ENCODE measurements at regions not wholly inside any gene's neighbourhood (a gene's known extent, or its start where the extent isn't known, plus 50 kb on each side); places are given as distances from the start of the nearest gene placed in this dataset.

DNA sequence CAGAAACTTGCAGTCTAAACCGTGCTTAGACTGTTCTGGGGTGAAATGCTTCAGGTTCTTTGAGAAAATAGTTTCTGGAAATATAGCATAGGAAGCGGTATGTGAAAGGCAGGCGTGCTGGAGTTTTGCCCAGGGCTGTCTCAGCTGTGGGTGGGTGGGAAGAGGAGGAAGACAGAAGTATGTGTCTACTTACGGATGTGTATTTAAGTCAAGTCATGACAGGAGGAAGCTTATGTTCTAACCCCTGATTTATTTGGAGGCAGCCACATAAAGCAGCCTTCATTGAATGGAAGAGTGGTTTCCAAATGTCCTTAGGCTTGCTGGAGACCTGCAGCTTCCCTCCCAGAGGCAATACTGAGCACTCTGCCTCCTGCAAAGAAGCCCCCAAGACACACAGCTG lies 126.8 kb upstream of the ADRA1D start:
- 8% methylated on average over 4 of the region's 4 CpGs for WGBS
- H3K9me3 ChIP-seq, result no peaks in the 10 kb centered on the region
- intact Hi-C loops (cut with DNase I), result no loop called here
- no peaks in the 10 kb centered on the region for H3K4me1 ChIP-seq (replicated peaks)
- H3K36me3 ChIP-seq, result no peaks in the 10 kb centered on the region
- H3K4me3 ChIP-seq, result no peak overlapping the region
- TF ChIP-seq POLR2AphosphoS5 (IDR thresholded peaks at IDR 0.05), result no peak
- no peak for TF ChIP-seq CTCF (IDR thresholded peaks at IDR 0.05)
- no peak for TF ChIP-seq POLR2A (IDR thresholded peaks at IDR 0.05)
- no peak overlapping the region for H3K27ac ChIP-seq
- H3K27me3 ChIP-seq (replicated peaks; ENCODE audit: insufficient read depth), result no peaks in the 10 kb centered on the region
- no peak for DNase-seq (ENCODE audit: low spot score)

- 88% methylated on average over 1 of the region's 1 CpG for WGBS
Observed at GRCh38 chr20:4373454-4373853, 124.4 kb upstream of the ADRA1D start.

GRCh38 chr20:4371623-4372251 lies 122.7 kb upstream of the ADRA1D start:
- no peaks in the 10 kb centered on the region for H3K27me3 ChIP-seq (replicated peaks; ENCODE audit: insufficient read depth)
- TF ChIP-seq CTCF (IDR thresholded peaks at IDR 0.05), result no peak
- TF ChIP-seq POLR2AphosphoS5 (IDR thresholded peaks at IDR 0.05), result no peak
- no peak for TF ChIP-seq POLR2A (IDR thresholded peaks at IDR 0.05)
- 67% methylated on average over 2 of the region's 2 CpGs for WGBS
- DNase-seq (ENCODE audit: low spot score), result no peak
- H3K27ac ChIP-seq, result no peak overlapping the region
- H3K4me3 ChIP-seq, result no peak overlapping the region
- intact Hi-C loops (cut with DNase I), result no loop called here
- no peaks in the 10 kb centered on the region for H3K36me3 ChIP-seq
- no peaks in the 10 kb centered on the region for H3K4me1 ChIP-seq (replicated peaks)
- no peaks in the 10 kb centered on the region for H3K9me3 ChIP-seq

More at GRCh38 chr20:4373454-4373853, 124.4 kb upstream of the ADRA1D start:
- no peak for DNase-seq (ENCODE audit: low spot score)
- Histone ChIP-seq H3K9me3 (no peaks in the 10 kb centered on the region), H3K4me3 (no peak overlapping the region), H3K27ac (no peak overlapping the region), H3K27me3 (replicated peaks; ENCODE audit: insufficient read depth) (no peaks in the 10 kb centered on the region), H3K4me1 (replicated peaks) (no peaks in the 10 kb centered on the region), H3K36me3 (no peaks in the 10 kb centered on the region)
- TF ChIP-seq POLR2AphosphoS5 (IDR thresholded peaks at IDR 0.05) (no peak), POLR2A (IDR thresholded peaks at IDR 0.05) (no peak), CTCF (IDR thresholded peaks at IDR 0.05) (no peak)
- intact Hi-C loops (cut with DNase I), result no loop called here

- Histone ChIP-seq H3K4me1 (replicated peaks) (no peaks in the 10 kb centered on the region), H3K27me3 (replicated peaks; ENCODE audit: insufficient read depth) (no peaks in the 10 kb centered on the region), H3K9me3 (no peaks in the 10 kb centered on the region), H3K4me3 (no peak overlapping the region), H3K27ac (no peak overlapping the region), H3K36me3 (no peaks in the 10 kb centered on the region)
- 94% methylated on average over 2 of the region's 2 CpGs for WGBS
- TF ChIP-seq POLR2A (IDR thresholded peaks at IDR 0.05), result no peak
- no peak for TF ChIP-seq POLR2AphosphoS5 (IDR thresholded peaks at IDR 0.05)
- no peak for TF ChIP-seq CTCF (IDR thresholded peaks at IDR 0.05)
- intact Hi-C loops (cut with DNase I), result no loop called here
- no peak for DNase-seq (ENCODE audit: low spot score)
Observed at GRCh38 chr20:4370851-4371250, 121.8 kb upstream of the ADRA1D start.

DNA sequence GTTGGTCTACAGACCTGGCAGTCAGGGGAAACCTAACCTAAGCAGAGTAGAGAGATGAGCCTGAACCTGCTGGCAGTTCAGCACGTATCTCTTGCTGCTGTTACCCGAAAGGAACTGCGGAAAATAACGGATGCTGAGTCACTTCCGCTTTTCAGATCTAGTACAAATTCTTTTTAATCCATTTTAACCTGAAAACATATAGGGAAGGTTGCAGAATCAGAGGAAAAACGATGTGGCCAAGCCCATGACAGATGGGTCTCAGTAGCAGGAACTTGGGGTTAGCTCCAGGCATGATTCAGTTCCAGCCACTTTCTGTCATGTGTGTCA lies 120.7 kb upstream of the ADRA1D start:
- Histone ChIP-seq H3K36me3 (no peaks in the 10 kb centered on the region), H3K4me3 (no peak overlapping the region), H3K27me3 (replicated peaks; ENCODE audit: insufficient read depth) (no peaks in the 10 kb centered on the region), H3K9me3 (no peaks in the 10 kb centered on the region), H3K27ac (no peak overlapping the region), H3K4me1 (replicated peaks) (no peaks in the 10 kb centered on the region)
- no peak for DNase-seq (ENCODE audit: low spot score)
- intact Hi-C loops (cut with DNase I), result no loop called here
- 89% methylated on average over 6 of the region's 6 CpGs for WGBS
- TF ChIP-seq POLR2A (IDR thresholded peaks at IDR 0.05) (no peak), CTCF (IDR thresholded peaks at IDR 0.05) (no peak), POLR2AphosphoS5 (IDR thresholded peaks at IDR 0.05) (no peak)
